Common myeloid progenitor, CD34-positive (primary cell): ENCODE measurements at regions not wholly inside any gene's neighbourhood (a gene's known extent, or its start where the extent isn't known, plus 50 kb on each side); places are given as distances from the start of the nearest gene placed in this dataset.

Source experiments
- CTCF ChIA-PET: fragments of 350-600 bp; sonication (Branson Sonifier 250); formaldehyde crosslinking; loops from one replicate; lab custom pipeline; 2021; ENCODE audit warnings: antibody characterized with exemption; lab: Charles Lee
- POLR2A ChIA-PET: fragments of 350-600 bp; sonication (Branson Sonifier 250); formaldehyde crosslinking; loops from one replicate; lab custom pipeline; 2021; ENCODE audit warnings: antibody characterized with exemption; lab: Charles Lee
- DNase-seq, 3 donors: peaks; one replicate each; pipeline versions ENCODE4 v3.0.0 to v3.0.0-alpha.2; 2013
- H3K27ac ChIP-seq, 2 experiments: 1 replicate in 1 of 2; 2 replicates in 1 of 2; pipeline ENCODE4 v1.7.0; 2013; ENCODE audit warnings: inconsistent platforms in 2 of 2, low read length in 2 of 2, mild to moderate bottlenecking in 2 of 2, low read depth in 1 of 2, moderate library complexity in 1 of 2; ENCODE audit not compliant: severe bottlenecking in 2 of 2, insufficient read depth in 1 of 2, poor library complexity in 1 of 2
- H3K27me3 ChIP-seq, 5 experiments: replicated peaks in 2 of 5; 1 replicate in 3 of 5; 2 replicates in 2 of 5; pipeline versions ENCODE4 v1.6.1 to v1.7.0; 2013; ENCODE audit warnings: low read length in 4 of 5, mild to moderate bottlenecking in 2 of 5, moderate library complexity in 2 of 5, inconsistent platforms in 1 of 5; ENCODE audit not compliant: insufficient read depth in 5 of 5, control insufficient read depth in 4 of 5
- H3K36me3 ChIP-seq, 4 experiments: 1 replicate in 2 of 4; 2 replicates in 2 of 4; pipeline versions ENCODE4 v1.6.1 to v1.7.0; 2013; ENCODE audit warnings: low read length in 3 of 4, control low read depth in 1 of 4, mild to moderate bottlenecking in 1 of 4; ENCODE audit not compliant: control insufficient read depth in 4 of 4, insufficient read depth in 4 of 4
- H3K4me1 ChIP-seq, 4 experiments: 1 replicate in 3 of 4; 2 replicates in 1 of 4; pipeline versions ENCODE4 v1.6.1 to v1.7.1; 2013; ENCODE audit warnings: low read length in 3 of 4, mild to moderate bottlenecking in 3 of 4, control low read depth in 1 of 4, inconsistent platforms in 1 of 4, moderate library complexity in 1 of 4; ENCODE audit not compliant: control insufficient read depth in 4 of 4, insufficient read depth in 4 of 4; ENCODE audit errors: control extremely low read depth in 1 of 4
- H3K4me3 ChIP-seq, 7 experiments: 1 replicate in 4 of 7; 2 replicates in 3 of 7; pipeline versions ENCODE4 v1.5.1 to v1.7.0; 2013; ENCODE audit warnings: mild to moderate bottlenecking in 7 of 7, low read length in 6 of 7, moderate library complexity in 6 of 7, inconsistent platforms in 2 of 7, low read depth in 2 of 7, control low read depth in 1 of 7; ENCODE audit not compliant: insufficient read depth in 4 of 7, control insufficient read depth in 1 of 7; ENCODE audit errors: extremely low read depth in 1 of 7
- H3K9me3 ChIP-seq, 5 experiments: 1 replicate in 4 of 5; 2 replicates in 1 of 5; pipeline versions ENCODE4 v1.6.1 to v1.7.1; 2013; ENCODE audit warnings: low read length in 4 of 5, mild to moderate bottlenecking in 2 of 5, inconsistent platforms in 1 of 5, low read depth in 1 of 5, moderate library complexity in 1 of 5; ENCODE audit not compliant: control insufficient read depth in 4 of 5, insufficient read depth in 2 of 5; ENCODE audit errors: control extremely low read depth in 1 of 5
- WGBS: methylation state at CpG from one replicate; pipeline ENCODE4 v1.1.5; 2013; ENCODE audit not compliant: insufficient coverage; 5-methylcytosine and 5-hydroxymethylcytosine counted together

DNA sequence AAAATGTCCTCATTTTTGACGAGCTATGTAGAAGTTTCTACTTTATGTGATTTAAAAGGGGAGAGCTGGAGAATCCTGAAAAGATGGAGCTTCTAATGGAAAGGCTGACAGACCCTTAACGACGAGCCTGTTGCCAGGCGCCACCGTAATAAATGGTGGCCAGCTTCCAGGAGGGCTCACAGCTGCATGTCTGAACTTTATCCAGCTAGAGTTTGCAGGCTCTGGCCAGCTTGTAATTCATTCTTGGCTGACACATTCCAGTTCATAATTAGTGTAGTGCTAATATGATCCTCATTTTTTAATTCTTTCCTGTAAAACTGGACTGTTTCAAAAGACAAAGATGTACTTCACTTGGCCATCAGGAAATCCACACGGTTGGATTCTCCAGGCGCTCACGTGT lies 246.7 kb downstream of the GAS1 start:
- Histone ChIP-seq H3K4me3 (no peak overlapping the region), H3K4me1 (no peaks in the 10 kb centered on the region), H3K27ac (no peak overlapping the region), H3K36me3 (no peaks in the 10 kb centered on the region), H3K9me3 (no peaks in the 10 kb centered on the region), H3K27me3 (peaks cover 0 to 2% (median 0%) of the 10 kb centered on the region in 5 experiments)
- POLR2A ChIA-PET: interaction anchor here (0.6 kb wide), 1 partner anchor 372 kb away, joined by 3 read pairs; no protein-coding TSS in a partner anchor
- CTCF ChIA-PET: no interaction called here
- WGBS: 57% methylated on average over 7 of the region's 8 CpGs
- DNase-seq: no peak

DNA sequence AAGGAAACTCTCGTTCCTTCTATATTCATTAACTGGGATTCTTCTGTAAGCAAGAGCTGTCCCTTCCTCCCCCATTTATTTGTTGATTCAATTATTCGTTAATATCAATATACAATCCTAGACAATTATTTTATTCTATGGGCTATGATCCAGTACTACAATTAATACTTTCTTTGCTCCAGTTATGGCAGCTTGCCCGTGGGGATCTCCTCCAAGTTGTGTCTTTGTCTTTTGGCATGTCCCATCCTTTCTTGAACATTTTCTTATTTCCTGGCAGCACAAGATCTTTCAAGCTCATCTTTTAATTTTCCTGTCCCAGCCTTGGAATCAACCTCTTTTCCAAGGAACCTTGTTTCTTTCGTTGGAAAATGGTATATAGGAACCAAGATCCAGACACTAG lies 249.3 kb downstream of the GAS1 start:
- ChIA-PET POLR2A (no interaction called here), CTCF (no interaction called here)
- WGBS: 100% methylated on average over 3 of the region's 4 CpGs
- no peak overlapping the region for H3K4me3 ChIP-seq
- no peaks in the 10 kb centered on the region for H3K9me3 ChIP-seq
- no peaks in the 10 kb centered on the region for H3K36me3 ChIP-seq
- no peak for DNase-seq
- H3K4me1 ChIP-seq: no peaks in the 10 kb centered on the region
- H3K27me3 ChIP-seq: peaks cover 0 to 2% (median 0%) of the 10 kb centered on the region in 5 experiments
- H3K27ac ChIP-seq: no peak overlapping the region

DNA sequence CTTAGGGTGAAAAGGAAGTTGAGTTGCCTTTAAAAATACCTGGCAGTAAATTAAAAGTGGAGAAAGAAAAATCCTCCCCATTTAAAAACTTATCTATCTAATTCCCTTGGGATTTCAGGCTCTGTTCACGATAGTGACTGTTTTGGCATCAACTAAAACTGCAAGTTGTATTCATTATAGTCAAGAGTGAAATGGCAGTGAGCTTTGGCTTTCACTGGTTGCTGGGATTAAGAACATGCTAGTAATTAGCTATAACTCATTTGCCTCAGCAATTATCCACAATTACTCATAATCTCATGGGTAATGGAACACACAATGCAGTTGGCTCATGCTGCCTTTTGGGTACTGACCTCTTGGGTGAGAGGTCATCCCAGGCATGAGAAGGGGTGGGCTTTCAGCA lies 250.1 kb downstream of the GAS1 start:
- Histone ChIP-seq H3K27me3 (peaks cover 0 to 2% (median 0%) of the 10 kb centered on the region in 5 experiments), H3K4me3 (no peak overlapping the region), H3K36me3 (no peaks in the 10 kb centered on the region), H3K9me3 (no peaks in the 10 kb centered on the region), H3K4me1 (no peaks in the 10 kb centered on the region), H3K27ac (no peak overlapping the region)
- no peak for DNase-seq
- CTCF ChIA-PET: no interaction called here
- no CpG with 5 or more reads among the region's 1 CpG for WGBS
- POLR2A ChIA-PET: no interaction called here

DNA sequence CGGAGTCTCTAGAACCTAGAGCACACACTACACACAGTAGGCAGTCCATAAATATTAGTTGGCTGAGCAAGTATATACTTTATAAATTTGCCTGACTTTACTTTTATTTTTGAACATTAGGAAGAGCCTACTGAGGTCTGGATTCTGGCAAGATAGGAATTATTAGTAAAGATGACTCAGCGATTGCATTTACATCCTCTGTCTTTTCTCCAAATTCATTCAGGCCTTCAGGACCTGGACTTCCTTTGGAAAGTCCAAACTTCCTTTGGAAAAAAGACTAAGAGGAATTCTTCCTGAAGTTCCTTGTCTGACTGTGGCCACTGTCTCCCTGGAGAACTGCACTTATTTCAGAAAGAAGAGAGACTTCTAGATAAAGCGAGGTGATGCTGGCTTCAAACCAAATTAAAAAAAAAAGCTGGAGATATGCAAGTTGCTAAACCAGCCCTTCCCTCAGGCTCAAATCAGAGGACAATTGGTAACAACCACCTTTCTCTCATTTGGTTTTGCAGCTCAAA lies 251.3 kb downstream of the GAS1 start:
- ChIA-PET POLR2A (no interaction called here), CTCF (no interaction called here)
- 100% methylated on average over 1 of the region's 3 CpGs for WGBS
- Histone ChIP-seq H3K27ac (no peak overlapping the region), H3K9me3 (no peaks in the 10 kb centered on the region), H3K27me3 (peaks cover 0 to 2% (median 0%) of the 10 kb centered on the region in 5 experiments), H3K4me3 (no peak overlapping the region), H3K4me1 (no peaks in the 10 kb centered on the region), H3K36me3 (no peaks in the 10 kb centered on the region)
- DNase-seq: no peak

DNA sequence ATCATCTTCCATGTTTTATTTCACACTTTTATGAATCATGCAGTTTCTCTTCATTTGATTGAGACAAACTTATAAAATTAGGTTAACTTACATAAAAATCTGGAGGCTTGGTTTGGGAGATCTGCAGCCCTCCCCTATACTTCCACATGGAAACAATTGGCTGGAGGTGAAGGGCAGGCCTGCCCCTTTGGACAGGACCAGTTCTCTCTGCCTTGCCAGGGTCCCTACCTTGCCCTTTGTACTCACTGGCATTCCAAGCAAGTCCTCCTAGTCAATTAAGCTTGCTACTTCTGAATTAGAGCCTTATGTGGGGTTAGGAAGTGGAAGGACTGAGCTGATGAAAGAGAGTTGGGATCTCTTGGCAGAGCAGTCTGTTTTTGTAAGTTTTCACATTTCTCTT lies 257.3 kb downstream of the GAS1 start:
- H3K4me1 ChIP-seq: no peaks in the 10 kb centered on the region
- ChIA-PET CTCF (no interaction called here), POLR2A (no interaction called here)

DNA sequence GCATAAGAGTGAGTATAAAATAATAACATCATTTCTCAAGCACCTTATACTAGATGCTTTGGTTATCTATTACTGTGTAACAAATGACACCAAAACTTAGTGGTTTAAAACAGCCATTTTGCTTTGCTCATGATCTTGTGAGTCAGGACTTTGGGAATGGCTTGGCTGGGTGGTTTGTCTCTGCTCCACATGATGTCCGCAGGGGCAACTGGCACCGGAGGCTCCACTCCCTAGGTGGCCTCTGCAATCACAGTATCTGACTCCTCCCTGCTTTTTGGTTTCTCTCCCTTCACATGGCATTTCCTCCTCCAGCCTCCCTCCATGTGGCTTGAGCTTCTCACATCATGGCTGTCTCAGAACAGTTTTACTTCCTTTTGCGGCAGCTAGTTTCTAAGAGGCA lies 259.5 kb downstream of the GAS1 start:
- no peaks in the 10 kb centered on the region for H3K9me3 ChIP-seq
- 94% methylated on average over 3 of the region's 3 CpGs for WGBS
- no peak overlapping the region for H3K27ac ChIP-seq
- H3K27me3 ChIP-seq: peaks cover 0 to 7% (median 0%) of the 10 kb centered on the region in 5 experiments
- DNase-seq: no peak
- CTCF ChIA-PET: interaction anchor here (0.6 kb wide), 1 partner anchor 12 kb away, joined by 3 read pairs; no protein-coding TSS in a partner anchor
- H3K4me1 ChIP-seq: no peaks in the 10 kb centered on the region
- no peak overlapping the region for H3K4me3 ChIP-seq
- H3K36me3 ChIP-seq: no peaks in the 10 kb centered on the region
- POLR2A ChIA-PET: no interaction called here

More for the DNA sequence above, 257.3 kb downstream of the GAS1 start:
- Histone ChIP-seq H3K4me3 (no peak overlapping the region), H3K27ac (no peak overlapping the region), H3K9me3 (no peaks in the 10 kb centered on the region), H3K27me3 (peaks cover 0 to 2% (median 0%) of the 10 kb centered on the region in 5 experiments), H3K36me3 (no peaks in the 10 kb centered on the region)
- no peak for DNase-seq

DNA sequence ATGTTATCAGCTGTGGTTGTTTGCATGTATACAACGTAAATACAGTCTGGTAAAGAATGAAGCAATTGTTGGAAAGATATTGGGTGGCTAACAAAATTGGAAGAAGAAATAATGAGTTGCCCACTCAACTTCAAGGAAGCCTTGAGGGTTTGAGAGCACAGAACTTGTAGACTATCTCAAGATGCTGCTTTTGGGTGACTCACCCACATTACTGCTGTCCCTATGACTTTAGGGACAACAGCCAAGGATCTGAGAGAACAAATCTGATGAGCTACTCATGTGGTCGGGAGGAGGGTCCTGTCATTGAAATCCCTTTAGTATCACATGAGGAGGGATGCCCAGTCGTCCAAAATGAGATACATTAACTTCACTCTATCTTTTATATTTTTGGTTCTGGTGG lies 261.8 kb downstream of the GAS1 start:
- H3K4me1 ChIP-seq: no peaks in the 10 kb centered on the region
- no CpG with 5 or more reads among the region's 3 CpGs for WGBS
- no peak for DNase-seq
- H3K9me3 ChIP-seq: no peaks in the 10 kb centered on the region
- no peak overlapping the region for H3K27ac ChIP-seq
- H3K36me3 ChIP-seq: no peaks in the 10 kb centered on the region
- ChIA-PET POLR2A (no interaction called here), CTCF (no interaction called here)
- no peak overlapping the region for H3K4me3 ChIP-seq
- H3K27me3 ChIP-seq: peaks cover 0 to 7% (median 0%) of the 10 kb centered on the region in 5 experiments
